ENCODE measurements at regions not wholly inside any gene's neighbourhood (a gene's known extent, or its start where the extent isn't known, plus 50 kb on each side); places are given as distances from the start of the nearest gene placed in this dataset.
A peak's percentile ranks its signal among the peaks of the same experiment; 100 is the strongest.
"Not testable (repeated sequence)": the region's sequence is repeated elsewhere in the genome, so short reads cannot be mapped to it uniquely, and the experiment has no call there.

- peak; percentile 40 for DNase-seq
Measured at GRCh38 chr1:187038784-187039183, 210.0 kb downstream of the PLA2G4A start.

- DNase-seq, result no peak
Measured at GRCh38 chr1:187041104-187041503, 212.4 kb downstream of the PLA2G4A start.

DNA sequence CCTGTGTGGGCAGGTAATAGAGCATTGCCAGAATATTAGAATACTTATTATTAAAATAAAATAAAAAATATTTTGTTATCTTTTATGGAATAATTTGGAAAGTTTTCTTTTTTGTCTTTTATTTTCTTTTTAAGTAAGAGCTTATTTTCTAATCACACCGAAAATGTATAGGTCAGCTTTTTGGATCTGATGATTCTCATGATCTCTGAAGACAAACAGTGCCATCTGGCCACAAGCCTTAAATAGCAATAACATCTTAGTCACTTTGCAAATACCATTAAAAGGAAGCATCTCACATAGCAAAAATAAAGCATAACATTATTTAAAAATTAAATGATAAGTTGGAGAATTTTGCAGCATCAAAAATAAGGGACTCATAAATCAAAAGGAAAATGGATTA lies 213.8 kb downstream of the PLA2G4A start:
- DNase-seq, result no peak

DNA sequence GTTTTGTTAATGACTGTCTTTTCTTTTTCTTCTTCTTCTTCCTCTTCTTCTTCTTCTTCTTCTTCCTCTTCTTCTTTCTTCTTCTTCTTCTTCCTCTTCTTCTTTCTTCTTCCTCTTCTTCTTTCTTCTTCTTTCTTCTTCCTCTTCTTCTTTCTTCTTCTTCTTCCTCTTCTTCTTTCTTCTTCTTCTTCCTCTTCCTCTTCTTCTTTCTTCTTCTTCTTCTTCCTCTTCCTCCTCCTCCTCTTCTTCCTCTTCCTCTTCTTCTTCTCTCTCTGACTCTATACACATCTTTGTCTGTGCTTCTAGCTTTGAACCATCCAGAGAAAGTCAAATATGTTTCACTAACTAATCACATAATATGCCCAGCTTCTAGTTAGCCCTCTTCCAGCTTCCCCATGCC lies 214.7 kb downstream of the PLA2G4A start:
- DNase-seq, result not testable (repeated sequence)

DNA sequence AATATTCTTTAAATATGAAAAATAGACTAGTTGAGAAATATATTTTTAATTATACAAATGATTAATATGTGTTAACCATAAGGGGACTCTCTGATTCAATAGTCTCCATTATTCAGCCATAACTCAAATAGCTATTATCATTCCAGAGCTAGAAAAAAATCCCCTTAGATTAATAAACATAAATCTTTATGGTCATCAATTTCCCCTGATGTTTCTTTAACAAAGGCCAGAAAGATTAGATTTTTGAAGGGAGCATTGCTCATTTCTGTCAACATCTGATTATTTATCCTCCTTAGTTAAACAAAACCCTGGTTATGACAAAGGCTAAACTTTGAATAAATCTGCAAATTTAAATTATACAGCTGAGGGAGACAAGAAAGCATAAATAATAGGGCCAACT lies 215.7 kb downstream of the PLA2G4A start:
- no peak for DNase-seq

- DNase-seq, result no peak
Measured at GRCh38 chr1:187045371-187045770, 216.6 kb downstream of the PLA2G4A start.

DNA sequence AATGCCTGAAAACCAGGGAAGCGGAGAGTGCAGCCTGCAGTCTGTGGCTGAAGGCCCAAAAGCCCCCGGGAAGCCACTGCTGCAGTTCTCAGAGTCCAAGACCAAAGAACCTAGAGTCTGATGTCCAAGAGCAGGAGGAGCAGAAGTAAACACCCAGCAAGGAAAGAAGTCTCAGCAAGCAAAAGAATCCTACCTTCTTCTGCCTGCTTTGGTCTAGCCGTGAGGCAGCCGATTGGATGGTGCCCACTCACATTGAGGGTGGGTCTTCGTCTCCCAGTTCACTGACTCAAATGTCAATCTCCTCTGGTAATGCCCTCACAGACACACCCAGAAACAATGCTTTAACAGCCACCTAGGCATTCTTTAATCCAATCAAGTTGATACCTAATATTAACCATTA lies 217.5 kb downstream of the PLA2G4A start:
- DNase-seq, result no peak

DNA sequence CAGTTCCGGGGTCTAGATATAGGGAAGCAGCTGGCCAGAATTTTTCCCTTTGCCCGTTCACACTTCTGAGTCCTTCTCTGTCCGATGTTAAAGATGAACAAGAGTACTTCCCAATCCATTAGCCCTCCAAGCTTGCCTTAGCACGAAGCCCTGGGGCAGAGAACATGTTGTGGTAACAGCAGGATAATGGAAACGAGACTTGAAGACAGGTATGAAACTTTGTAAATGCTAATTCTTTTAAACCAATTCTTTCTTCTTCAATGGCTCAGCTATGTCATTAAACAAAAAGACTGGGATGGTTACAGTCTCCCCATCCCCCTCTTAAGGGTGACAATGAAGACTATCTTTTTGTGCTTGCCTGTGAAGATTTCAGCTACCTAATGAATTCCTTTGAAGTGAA lies 218.5 kb downstream of the PLA2G4A start:
- DNase-seq, result no peak

- DNase-seq, result no peak
Measured at GRCh38 chr1:187051618-187052232, 223.0 kb downstream of the PLA2G4A start.

DNA sequence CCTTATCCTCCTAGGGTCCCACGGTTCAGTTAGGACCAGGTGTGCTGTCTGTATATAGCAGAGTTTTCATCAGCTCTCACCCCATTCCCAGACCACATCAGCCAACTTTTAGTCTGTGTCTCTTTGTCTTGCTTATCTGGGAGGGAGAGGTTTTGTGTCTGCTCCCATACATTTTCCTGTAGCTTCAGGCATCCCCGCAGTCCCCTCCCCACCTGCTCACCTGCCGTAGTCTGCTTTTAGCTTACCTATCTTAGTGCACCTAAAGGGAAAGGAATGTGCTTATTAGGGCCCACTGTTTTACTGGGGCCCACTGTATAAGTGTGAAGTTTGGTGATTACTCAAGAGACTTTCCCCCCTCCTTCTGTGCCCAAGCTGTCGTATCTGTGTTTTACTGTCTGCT lies 225.1 kb downstream of the PLA2G4A start:
- no peak for DNase-seq

GRCh38 chr1:187054862-187055757 lies 226.4 kb downstream of the PLA2G4A start:
- DNase-seq, result no peak

DNA sequence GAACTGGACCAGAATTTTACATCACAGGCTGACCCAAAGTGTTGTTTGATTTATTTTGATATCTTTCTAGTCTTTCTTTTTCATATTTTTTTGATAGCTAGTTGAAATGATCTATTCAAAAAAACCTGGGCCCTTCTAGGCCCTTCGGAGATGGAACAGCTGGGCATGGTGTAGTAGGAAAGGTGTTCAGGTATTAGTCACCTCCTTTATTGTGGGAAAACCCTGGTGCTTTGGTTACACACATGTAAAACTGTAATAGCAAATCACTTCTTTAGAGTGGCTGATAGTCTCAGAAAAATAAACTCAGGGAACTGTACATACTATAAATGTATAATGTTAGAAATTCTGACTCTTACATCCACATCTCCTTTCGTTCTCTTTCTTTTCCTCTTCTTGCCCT lies 234.5 kb downstream of the PLA2G4A start:
- no peak for DNase-seq

- DNase-seq, result no peak
Measured at GRCh38 chr1:187067160-187067559, 238.4 kb downstream of the PLA2G4A start.

DNA sequence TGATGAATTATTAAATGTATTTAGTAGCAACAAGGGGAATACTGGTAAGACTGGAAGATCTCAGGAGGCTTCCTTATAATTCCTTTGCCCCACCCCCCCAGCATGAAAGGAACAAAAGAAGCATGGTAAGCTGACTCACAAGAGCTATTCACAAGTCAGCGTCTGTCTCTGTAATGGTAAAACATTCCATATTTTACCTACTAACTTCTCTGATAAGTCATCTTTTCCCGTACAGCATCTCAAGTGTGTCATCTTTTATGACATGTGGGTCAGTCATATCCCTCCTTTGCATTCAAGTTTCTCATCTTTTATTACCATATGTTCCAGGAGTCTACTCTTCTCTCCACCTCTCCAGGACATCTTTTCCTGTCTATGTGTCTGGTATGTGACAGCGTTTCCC lies 241.3 kb downstream of the PLA2G4A start:
- no peak for DNase-seq

GRCh38 chr1:187072262-187073034 lies 243.7 kb downstream of the PLA2G4A start:
- not testable (repeated sequence) for DNase-seq

GRCh38 chr1:187073035-187073560 lies 244.3 kb downstream of the PLA2G4A start:
- not testable (repeated sequence) for DNase-seq

GRCh38 chr1:187073634-187074245 lies 245.0 kb downstream of the PLA2G4A start:
- not testable (repeated sequence) for DNase-seq

- DNase-seq, result no peak
Measured at GRCh38 chr1:187074445-187075048, 245.8 kb downstream of the PLA2G4A start.

DNA sequence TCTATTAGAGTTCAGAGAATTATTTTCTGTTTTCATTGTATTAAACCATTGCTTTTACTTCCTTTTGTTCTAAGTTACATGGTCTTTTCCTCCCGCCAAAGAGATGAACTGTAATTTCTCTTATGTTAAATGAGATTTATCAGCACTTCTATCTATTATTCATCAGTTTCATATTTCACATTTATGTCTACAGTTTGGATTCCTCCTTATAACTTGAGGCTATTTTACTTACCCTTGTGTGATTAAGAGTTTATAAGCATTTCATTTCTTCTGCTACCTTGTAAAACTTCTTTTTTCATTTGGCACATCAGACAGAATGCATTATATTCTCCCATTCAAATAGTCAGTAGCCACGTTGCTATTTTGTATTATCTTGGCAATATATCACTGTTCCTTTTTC lies 248.2 kb downstream of the PLA2G4A start:
- no peak for DNase-seq

- no peak for DNase-seq
Measured at GRCh38 chr1:187078321-187078720, 249.6 kb downstream of the PLA2G4A start.

GRCh38 chr1:187078916-187079315 lies 250.2 kb downstream of the PLA2G4A start:
- DNase-seq, result no peak

DNA sequence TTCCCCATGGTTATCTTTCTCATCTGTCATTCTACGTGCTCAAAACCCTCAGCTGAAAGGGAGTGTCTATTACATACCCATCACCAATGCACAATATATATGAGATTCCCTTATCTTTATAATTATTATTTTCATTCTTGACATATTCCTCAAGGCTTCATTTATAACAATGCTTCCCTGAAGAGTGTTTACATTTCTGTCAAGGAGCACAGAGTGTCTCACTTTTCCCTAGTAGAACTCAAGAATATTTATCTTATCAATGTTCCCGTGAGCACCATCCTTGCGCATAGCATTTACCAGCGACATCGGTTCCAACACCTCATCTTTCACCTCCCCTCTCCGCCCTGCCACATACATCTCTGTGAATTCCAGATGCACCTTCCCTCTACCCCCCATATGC lies 250.6 kb downstream of the PLA2G4A start:
- DNase-seq, result no peak
